ENCODE measurements at regions not wholly inside any gene's neighbourhood (a gene's known extent, or its start where the extent isn't known, plus 50 kb on each side); places are given as distances from the start of the nearest gene placed in this dataset.
"Not testable (repeated sequence)": the region's sequence is repeated elsewhere in the genome, so short reads cannot be mapped to it uniquely, and the experiment has no call there.

GRCh38 chr1:209173796-209174195 lies 409.7 kb upstream of the CAMK1G start:
- not testable (repeated sequence) for DNase-seq (ENCODE audit: low read depth in 2 of 2)

GRCh38 chr1:209176866-209177430 lies 406.6 kb upstream of the CAMK1G start:
- no peak for DNase-seq (ENCODE audit: low read depth in 2 of 2)

- DNase-seq (ENCODE audit: low read depth in 2 of 2): no peak
Measured at GRCh38 chr1:209183195-209183594, 400.3 kb upstream of the CAMK1G start.

GRCh38 chr1:209187589-209187988 lies 395.9 kb upstream of the CAMK1G start:
- no peak for DNase-seq (ENCODE audit: low read depth in 2 of 2)

- DNase-seq (ENCODE audit: low read depth in 2 of 2): no peak
Measured at GRCh38 chr1:209190591-209191261, 392.8 kb upstream of the CAMK1G start.

GRCh38 chr1:209191262-209191634 lies 392.3 kb upstream of the CAMK1G start:
- DNase-seq (ENCODE audit: low read depth in 2 of 2): no peak

- no peak for DNase-seq (ENCODE audit: low read depth in 2 of 2)
Measured at GRCh38 chr1:209196140-209196539, 387.4 kb upstream of the CAMK1G start.

GRCh38 chr1:209198961-209199750 lies 384.4 kb upstream of the CAMK1G start:
- no peak for DNase-seq (ENCODE audit: low read depth in 2 of 2)

GRCh38 chr1:209199822-209200221 lies 383.7 kb upstream of the CAMK1G start:
- DNase-seq (ENCODE audit: low read depth in 2 of 2): no peak

GRCh38 chr1:209202321-209202720 lies 381.2 kb upstream of the CAMK1G start:
- DNase-seq (ENCODE audit: low read depth in 2 of 2): not testable (repeated sequence)

GRCh38 chr1:209202830-209203532 lies 380.5 kb upstream of the CAMK1G start:
- DNase-seq (ENCODE audit: low read depth in 2 of 2): no peak

- no peak for DNase-seq (ENCODE audit: low read depth in 2 of 2)
Measured at GRCh38 chr1:209203533-209203895, 380.0 kb upstream of the CAMK1G start.

- no peak for DNase-seq (ENCODE audit: low read depth in 2 of 2)
Measured at GRCh38 chr1:209205039-209205438, 378.5 kb upstream of the CAMK1G start.

GRCh38 chr1:209207126-209207700 lies 376.3 kb upstream of the CAMK1G start:
- no peak for DNase-seq (ENCODE audit: low read depth in 2 of 2)

- DNase-seq (ENCODE audit: low read depth in 2 of 2): no peak
Measured at GRCh38 chr1:209207701-209208286, 375.7 kb upstream of the CAMK1G start.

- DNase-seq (ENCODE audit: low read depth in 2 of 2): no peak
Measured at GRCh38 chr1:209208648-209209047, 374.9 kb upstream of the CAMK1G start.

- DNase-seq (ENCODE audit: low read depth in 2 of 2): no peak
Measured at GRCh38 chr1:209213989-209214388, 369.5 kb upstream of the CAMK1G start.

- no peak for DNase-seq (ENCODE audit: low read depth in 2 of 2)
Measured at GRCh38 chr1:209215826-209216225, 367.7 kb upstream of the CAMK1G start.

- no peak for DNase-seq (ENCODE audit: low read depth in 2 of 2)
Measured at GRCh38 chr1:209218113-209218512, 365.4 kb upstream of the CAMK1G start.

GRCh38 chr1:209218981-209219380 lies 364.5 kb upstream of the CAMK1G start:
- no peak for DNase-seq (ENCODE audit: low read depth in 2 of 2)

GRCh38 chr1:209219791-209220524 lies 363.6 kb upstream of the CAMK1G start:
- DNase-seq (ENCODE audit: low read depth in 2 of 2): no peak
